Left ventricle myocardium inferior (tissue), 1 donor: ENCODE measurements at regions not wholly inside any gene's neighbourhood (a gene's known extent, or its start where the extent isn't known, plus 50 kb on each side); places are given as distances from the start of the nearest gene placed in this dataset.

Experiments
- DNase-seq: peaks from one replicate; pipeline ENCODE4 v3.0.0-alpha.2; 2020
- H3K27ac ChIP-seq: fragments of 200-600 bp; replicated peaks from 2 replicates; pipeline ENCODE4 v1.8.0; 2021
- H3K27me3 ChIP-seq: fragments of 200-600 bp; 2 replicates; pipeline ENCODE4 v1.8.0; 2021; ENCODE audit warnings: low read depth
- H3K36me3 ChIP-seq: fragments of 200-600 bp; 2 replicates; pipeline ENCODE4 v1.8.0; 2021
- H3K4me1 ChIP-seq: fragments of 200-600 bp; 2 replicates; pipeline ENCODE4 v1.8.0; 2021
- H3K4me3 ChIP-seq: fragments of 200-600 bp; 2 replicates; pipeline ENCODE4 v1.8.0; 2021; ENCODE audit warnings: mild to moderate bottlenecking, moderate library complexity
- H3K9me3 ChIP-seq: fragments of 200-600 bp; replicated peaks from 2 replicates; pipeline ENCODE4 v1.8.0; 2021
- intact Hi-C: fragments of 100-400 bp; cut with micrococcal nuclease; formaldehyde crosslinking; loops from one replicate; pipeline ENCODE4 v1.11.0; 2022
- TF ChIP-seq, protein P1 (sequence below): fragments of 200-600 bp; IDR thresholded peaks from 2 replicates; pipeline ENCODE4 v1.8.0; 2021; ENCODE audit warnings: antibody characterized with exemption, mild to moderate bottlenecking, borderline replicate concordance
- donor health status: DM: no; HTN: yes; CAD: no; lungs with severe emphysema.

DNA sequence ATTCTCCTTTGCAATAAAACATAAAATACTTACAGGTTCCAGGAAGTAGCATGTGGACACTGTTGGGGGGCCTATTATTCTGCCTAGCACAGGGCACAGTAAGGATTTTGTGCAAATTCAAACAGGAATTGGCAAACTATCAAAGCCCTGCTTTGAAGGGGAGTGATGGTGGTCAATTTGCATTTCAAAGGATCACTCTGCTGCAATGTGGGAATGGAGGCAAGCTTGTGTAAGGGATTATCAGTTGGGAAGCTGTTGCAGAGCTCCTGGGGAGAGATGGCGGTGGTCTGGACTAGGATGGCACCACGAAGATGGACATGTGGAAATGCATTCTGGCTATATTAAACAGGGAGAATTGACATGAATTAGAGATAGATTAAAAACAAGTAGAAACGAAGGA is 990.7 kb upstream of the RBFOX1 start:
- TF ChIP-seq, protein P1, sequence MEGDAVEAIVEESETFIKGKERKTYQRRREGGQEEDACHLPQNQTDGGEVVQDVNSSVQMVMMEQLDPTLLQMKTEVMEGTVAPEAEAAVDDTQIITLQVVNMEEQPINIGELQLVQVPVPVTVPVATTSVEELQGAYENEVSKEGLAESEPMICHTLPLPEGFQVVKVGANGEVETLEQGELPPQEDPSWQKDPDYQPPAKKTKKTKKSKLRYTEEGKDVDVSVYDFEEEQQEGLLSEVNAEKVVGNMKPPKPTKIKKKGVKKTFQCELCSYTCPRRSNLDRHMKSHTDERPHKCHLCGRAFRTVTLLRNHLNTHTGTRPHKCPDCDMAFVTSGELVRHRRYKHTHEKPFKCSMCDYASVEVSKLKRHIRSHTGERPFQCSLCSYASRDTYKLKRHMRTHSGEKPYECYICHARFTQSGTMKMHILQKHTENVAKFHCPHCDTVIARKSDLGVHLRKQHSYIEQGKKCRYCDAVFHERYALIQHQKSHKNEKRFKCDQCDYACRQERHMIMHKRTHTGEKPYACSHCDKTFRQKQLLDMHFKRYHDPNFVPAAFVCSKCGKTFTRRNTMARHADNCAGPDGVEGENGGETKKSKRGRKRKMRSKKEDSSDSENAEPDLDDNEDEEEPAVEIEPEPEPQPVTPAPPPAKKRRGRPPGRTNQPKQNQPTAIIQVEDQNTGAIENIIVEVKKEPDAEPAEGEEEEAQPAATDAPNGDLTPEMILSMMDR, result no peak
- Histone ChIP-seq H3K4me3 (no peak overlapping the region), H3K4me1 (no peaks in the 10 kb centered on the region), H3K9me3 (peaks cover 26% of the 10 kb centered on the region), H3K27ac (no peak overlapping the region), H3K36me3 (no peaks in the 10 kb centered on the region), H3K27me3 (no peaks in the 10 kb centered on the region)
- no peak for DNase-seq
- intact Hi-C loops, result no loop called here

DNA sequence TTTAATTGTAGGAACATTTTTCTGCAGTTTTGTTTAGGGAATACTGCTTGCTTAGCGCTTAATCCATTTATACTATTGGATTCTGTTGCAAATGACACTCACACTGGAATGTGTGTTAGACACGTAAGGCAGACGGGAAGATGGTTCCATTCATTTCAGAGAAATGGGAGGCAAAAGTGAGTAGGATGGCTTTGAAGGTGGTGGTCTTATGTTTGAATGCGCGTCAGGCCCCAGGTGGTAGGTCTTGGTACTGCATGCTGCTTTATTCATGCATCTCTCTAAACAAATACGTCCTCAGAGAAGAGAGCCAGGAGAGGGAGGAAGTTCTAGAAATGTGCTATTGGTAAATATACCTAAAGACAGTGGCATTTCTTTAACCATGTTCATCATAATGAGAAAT is 997.6 kb upstream of the RBFOX1 start:
- no peak overlapping the region for H3K27ac ChIP-seq
- intact Hi-C loops, result no loop called here
- H3K27me3 ChIP-seq, result no peaks in the 10 kb centered on the region
- peaks cover under 1% of the 10 kb centered on the region for H3K9me3 ChIP-seq
- TF ChIP-seq, protein P1, result peak; percentile 51
- no peak overlapping the region for H3K4me3 ChIP-seq
- no peaks in the 10 kb centered on the region for H3K4me1 ChIP-seq
- no peak for DNase-seq
- H3K36me3 ChIP-seq, result no peaks in the 10 kb centered on the region

DNA sequence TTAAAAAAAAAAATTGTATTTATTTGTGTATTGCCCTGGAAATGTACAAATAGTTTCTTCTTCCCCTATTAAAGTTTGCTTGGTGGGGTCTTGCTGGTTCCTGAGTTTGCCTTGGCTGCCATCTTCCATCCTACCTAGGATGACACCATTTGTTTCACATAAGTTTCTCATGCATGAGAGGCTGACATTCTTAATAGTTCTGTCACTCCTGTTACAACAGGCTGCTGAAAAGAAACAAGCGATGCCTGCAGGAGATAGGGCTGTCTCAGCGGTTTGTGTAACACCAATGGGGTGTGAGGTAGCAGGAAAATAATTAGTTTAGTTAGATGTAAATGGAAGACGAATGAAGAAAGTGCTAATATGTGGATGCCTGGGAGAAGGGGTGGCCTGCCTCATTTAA is 1000.9 kb upstream of the RBFOX1 start:
- Histone ChIP-seq H3K4me1 (no peaks in the 10 kb centered on the region), H3K36me3 (no peaks in the 10 kb centered on the region), H3K27ac (no peak overlapping the region), H3K27me3 (no peaks in the 10 kb centered on the region), H3K4me3 (no peak overlapping the region), H3K9me3 (no peaks in the 10 kb centered on the region)
- DNase-seq, result no peak
- intact Hi-C loops, result no loop called here
- TF ChIP-seq, protein P1, result no peak

DNA sequence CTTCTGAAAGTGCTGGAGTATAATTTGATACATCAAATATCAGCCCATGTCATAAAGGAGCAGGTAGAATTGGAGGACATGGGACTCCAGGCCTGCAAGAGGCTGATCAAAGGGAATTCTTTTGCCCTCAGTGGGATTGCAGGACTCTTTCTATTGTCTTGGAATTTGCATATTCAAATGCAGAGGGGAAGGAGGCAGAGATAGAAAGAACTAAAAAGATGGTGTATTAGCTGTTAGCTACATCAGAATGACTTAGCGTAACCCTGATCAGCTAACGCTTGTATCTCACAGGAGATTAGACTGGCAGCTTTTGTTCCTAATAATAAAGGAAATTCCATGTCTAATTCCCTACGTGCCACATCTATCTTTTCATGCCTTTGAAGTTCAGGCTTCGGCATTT is 1014.7 kb upstream of the RBFOX1 start:
- Histone ChIP-seq H3K27me3 (no peaks in the 10 kb centered on the region), H3K9me3 (peaks cover 3% of the 10 kb centered on the region), H3K4me1 (no peaks in the 10 kb centered on the region), H3K27ac (no peak overlapping the region), H3K4me3 (no peak overlapping the region), H3K36me3 (no peaks in the 10 kb centered on the region)
- intact Hi-C loops, result no loop called here
- DNase-seq, result no peak
- TF ChIP-seq, protein P1, result no peak

DNA sequence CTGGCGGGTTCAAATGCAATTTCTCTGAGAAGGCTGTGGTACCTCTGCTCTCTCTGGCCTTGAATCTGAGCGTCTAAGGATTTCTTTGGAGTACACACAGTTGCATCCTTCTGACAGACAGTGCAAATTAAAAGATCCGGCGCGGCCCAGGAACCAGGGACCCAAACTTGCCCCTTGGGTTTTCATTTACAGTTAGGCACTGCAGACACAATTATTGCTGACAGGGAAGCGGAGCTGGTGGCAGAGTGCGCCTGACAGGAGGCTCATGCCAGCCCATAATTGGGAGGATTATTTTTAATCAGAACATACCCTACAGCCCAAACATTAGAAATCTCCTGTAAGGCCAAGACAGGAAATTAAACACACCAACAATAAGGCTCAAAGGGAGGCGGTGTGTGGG is 1023.4 kb upstream of the RBFOX1 start:
- H3K4me3 ChIP-seq, result no peak overlapping the region
- H3K9me3 ChIP-seq, result no peaks in the 10 kb centered on the region
- TF ChIP-seq, protein P1, result no peak
- intact Hi-C loops, result no loop called here
- H3K27me3 ChIP-seq, result no peaks in the 10 kb centered on the region
- no peaks in the 10 kb centered on the region for H3K4me1 ChIP-seq
- H3K27ac ChIP-seq, result no peak overlapping the region
- DNase-seq, result no peak
- H3K36me3 ChIP-seq, result no peaks in the 10 kb centered on the region

DNA sequence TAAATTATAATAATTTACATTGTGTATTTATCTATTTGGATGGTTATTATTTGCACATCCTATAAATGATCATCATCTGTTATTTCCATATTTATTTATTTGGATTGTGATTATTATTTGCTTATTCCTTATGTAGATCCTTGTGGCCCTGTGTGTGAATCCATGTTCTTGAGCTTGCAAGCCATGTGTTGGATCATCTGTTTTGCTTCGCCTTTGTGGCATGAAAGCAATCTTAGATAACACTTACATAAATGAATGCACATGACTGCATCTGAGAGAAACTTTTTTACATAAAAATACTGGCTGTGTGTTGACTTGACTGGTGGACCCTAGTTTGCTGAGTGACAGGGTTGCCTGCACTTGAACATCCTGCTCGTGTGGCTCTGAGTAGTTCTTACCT is 1024.5 kb upstream of the RBFOX1 start:
- intact Hi-C loops, result no loop called here
- H3K27me3 ChIP-seq, result no peaks in the 10 kb centered on the region
- no peaks in the 10 kb centered on the region for H3K4me1 ChIP-seq
- no peaks in the 10 kb centered on the region for H3K9me3 ChIP-seq
- no peaks in the 10 kb centered on the region for H3K36me3 ChIP-seq
- no peak for DNase-seq
- H3K4me3 ChIP-seq, result no peak overlapping the region
- H3K27ac ChIP-seq, result no peak overlapping the region
- TF ChIP-seq, protein P1, result no peak
